Adrenal gland (tissue), 9 donors: ENCODE measurements at regions not wholly inside any gene's neighbourhood (a gene's known extent, or its start where the extent isn't known, plus 50 kb on each side); places are given as distances from the start of the nearest gene placed in this dataset.

Experiments used
- DNase-seq, 7 donors: peaks; one replicate each; pipeline ENCODE4 v3.0.0-alpha.2; 2019 to 2020
- H3K27ac ChIP-seq, 5 donors: fragments of 200-600 bp; sonication (generic) in 4 of 5; 1 replicate in 3 of 5; 2 replicates in 2 of 5; pipeline versions ENCODE4 v1.5.1 to v1.8.0; 2016 to 2020; ENCODE audit warnings: mild to moderate bottlenecking in 1 of 5
- H3K27me3 ChIP-seq: fragments of 200-600 bp; 2 replicates; pipeline ENCODE4 v1.8.0; 2021
- H3K36me3 ChIP-seq, 2 donors: fragments of 200-600 bp; replicated peaks in 1 of 2; 1 replicate in 1 of 2; 2 replicates in 1 of 2; pipeline versions ENCODE4 v1.5.1 to v1.8.0; 2018 to 2022
- H3K4me1 ChIP-seq, 2 donors: fragments of 200-600 bp; replicated peaks in 1 of 2; 1 replicate in 1 of 2; 2 replicates in 1 of 2; pipeline versions ENCODE4 v1.5.1 to v1.8.0; 2018 to 2021
- H3K4me3 ChIP-seq, 4 donors: fragments of 200-600 bp; sonication (generic) in 3 of 4; one replicate each; pipeline ENCODE4 v1.5.1; 2016 to 2018
- H3K9me3 ChIP-seq, 3 donors: fragments of 200-600 bp; sonication (generic) in 1 of 3; replicated peaks in 1 of 3; 1 replicate in 2 of 3; 2 replicates in 1 of 3; pipeline versions ENCODE4 v1.5.1 to v1.8.0; 2016 to 2021
- POLR2A ChIP-seq, 2 donors: fragments of 450-650 bp; IDR thresholded peaks; one replicate each; pipeline ENCODE4 v1.6.1; 2017; ENCODE audit warnings: antibody characterized with exemption in 2 of 2, mild to moderate bottlenecking in 2 of 2, moderate library complexity in 1 of 2
- WGBS, 4 donors: extraction: QIAGEN DNeasy Blood & Tissue Kit in 2 of 4; methylation state at CpG; one replicate each; pipeline versions ENCODE4 v1.1.5 to v1.1.7; 2013 to 2017; 5-methylcytosine and 5-hydroxymethylcytosine counted together
- intact Hi-C, 2 donors: fragments of 100-400 bp; cut with DNase I; formaldehyde crosslinking; loops; one replicate each; pipeline versions ENCODE4 v1.14.1 to v1.15.0; 2022 to 2023
- TF ChIP-seq, protein P1 (sequence below), 6 experiments: fragments of 450-650 bp in 4 of 6; fragments of 200-600 bp in 2 of 6; sonication (generic) in 1 of 6; IDR thresholded peaks; 1 replicate in 5 of 6; 2 replicates in 1 of 6; pipeline versions ENCODE4 v1.5.1 to v1.8.0; 2016 to 2021; ENCODE audit warnings: antibody characterized with exemption in 6 of 6, mild to moderate bottlenecking in 2 of 6, moderate library complexity in 1 of 6
- donor health status: healthy with polysubstance abuse.
- donor health status: Bipolar disorder and iron deficiency.
- donor health status: DM: yes; HTN: yes; CAD: no.
- donor health status: DM: no; HTN: no; CAD: no.
- donor health status: DM: no; HTN: no; CAD: no.

DNA sequence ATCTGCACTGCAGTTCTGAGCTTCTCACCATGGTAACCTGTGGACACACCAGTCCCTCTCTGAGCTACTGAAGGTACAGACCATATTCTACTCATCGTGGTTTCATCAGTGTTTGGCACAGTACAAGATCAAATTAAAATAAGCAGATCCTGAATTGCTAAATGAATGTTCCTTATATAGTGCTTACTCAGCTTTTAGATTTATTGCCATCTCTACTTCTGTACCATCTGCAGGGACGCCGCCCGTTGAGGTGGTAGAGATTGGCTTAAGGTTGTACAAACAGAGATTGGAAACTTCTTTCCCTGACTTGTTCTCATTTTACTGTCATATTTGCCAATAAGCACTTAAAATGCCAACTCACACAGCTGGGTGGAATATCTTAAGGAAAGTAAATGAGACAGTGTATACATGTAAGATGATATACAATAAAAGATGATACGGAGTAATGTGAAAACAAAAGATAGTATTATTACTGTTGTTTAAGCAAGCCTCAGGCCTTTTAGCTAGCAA is 223.4 kb upstream of the FOXQ1 start:
- Histone ChIP-seq H3K4me1 (no peaks in the 10 kb centered on the region), H3K27me3 (no peaks in the 10 kb centered on the region), H3K4me3 (no peak overlapping the region), H3K9me3 (no peaks in the 10 kb centered on the region), H3K27ac (no peak overlapping the region), H3K36me3 (no peaks in the 10 kb centered on the region)
- DNase-seq = no peak
- WGBS, 4 donors = 65 to 78% (median 72%) methylated on average over 5 of the region's 5 CpGs
- intact Hi-C loops = no loop called here
- no peak for TF ChIP-seq POLR2A (IDR thresholded peaks at IDR 0.05)
- TF ChIP-seq, protein P1, sequence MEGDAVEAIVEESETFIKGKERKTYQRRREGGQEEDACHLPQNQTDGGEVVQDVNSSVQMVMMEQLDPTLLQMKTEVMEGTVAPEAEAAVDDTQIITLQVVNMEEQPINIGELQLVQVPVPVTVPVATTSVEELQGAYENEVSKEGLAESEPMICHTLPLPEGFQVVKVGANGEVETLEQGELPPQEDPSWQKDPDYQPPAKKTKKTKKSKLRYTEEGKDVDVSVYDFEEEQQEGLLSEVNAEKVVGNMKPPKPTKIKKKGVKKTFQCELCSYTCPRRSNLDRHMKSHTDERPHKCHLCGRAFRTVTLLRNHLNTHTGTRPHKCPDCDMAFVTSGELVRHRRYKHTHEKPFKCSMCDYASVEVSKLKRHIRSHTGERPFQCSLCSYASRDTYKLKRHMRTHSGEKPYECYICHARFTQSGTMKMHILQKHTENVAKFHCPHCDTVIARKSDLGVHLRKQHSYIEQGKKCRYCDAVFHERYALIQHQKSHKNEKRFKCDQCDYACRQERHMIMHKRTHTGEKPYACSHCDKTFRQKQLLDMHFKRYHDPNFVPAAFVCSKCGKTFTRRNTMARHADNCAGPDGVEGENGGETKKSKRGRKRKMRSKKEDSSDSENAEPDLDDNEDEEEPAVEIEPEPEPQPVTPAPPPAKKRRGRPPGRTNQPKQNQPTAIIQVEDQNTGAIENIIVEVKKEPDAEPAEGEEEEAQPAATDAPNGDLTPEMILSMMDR (IDR thresholded peaks at IDR 0.05) = no peak

DNA sequence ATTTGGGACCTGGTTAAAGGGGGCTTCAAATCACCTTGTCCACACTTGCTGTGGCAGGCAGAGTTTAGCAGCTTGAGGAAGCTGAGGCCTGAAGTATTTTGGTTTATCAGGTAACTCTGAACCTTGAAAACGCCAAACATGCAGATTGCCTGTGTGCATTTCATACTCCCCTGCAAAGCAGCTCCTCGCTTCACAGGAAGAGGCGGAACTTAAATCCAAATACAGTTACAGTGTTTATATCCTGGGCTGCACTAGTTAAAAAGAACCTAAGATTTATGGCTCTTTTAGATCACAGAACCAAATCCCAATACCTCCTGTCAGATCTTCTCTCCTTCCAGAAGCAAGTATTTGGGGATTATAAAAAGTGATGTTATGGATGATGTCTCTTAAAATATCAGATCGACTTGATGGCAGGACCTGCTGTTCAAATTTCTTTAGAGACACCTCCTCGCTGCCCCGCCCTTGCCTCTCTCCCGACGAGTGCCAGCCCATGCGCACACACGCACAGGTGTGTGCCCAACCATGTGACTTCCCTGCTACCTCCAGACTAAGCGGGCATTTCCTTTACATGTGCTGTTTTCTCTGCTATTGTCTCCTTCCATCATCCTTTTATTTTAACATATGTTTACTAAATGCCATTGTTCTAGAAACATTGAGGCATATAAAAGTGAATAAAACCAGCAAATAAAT is 224.6 kb upstream of the FOXQ1 start:
- intact Hi-C loops = no loop called here
- no peak for DNase-seq
- no peaks in the 10 kb centered on the region for H3K9me3 ChIP-seq
- no peak overlapping the region for H3K27ac ChIP-seq
- no peak overlapping the region for H3K4me3 ChIP-seq
- WGBS, 4 donors = 79 to 85% (median 80%) methylated on average over 11 of the region's 11 CpGs
- TF ChIP-seq, protein P1 (IDR thresholded peaks at IDR 0.05) = no peak
- no peak for TF ChIP-seq POLR2A (IDR thresholded peaks at IDR 0.05)
- no peaks in the 10 kb centered on the region for H3K36me3 ChIP-seq
- no peaks in the 10 kb centered on the region for H3K27me3 ChIP-seq
- no peaks in the 10 kb centered on the region for H3K4me1 ChIP-seq

DNA sequence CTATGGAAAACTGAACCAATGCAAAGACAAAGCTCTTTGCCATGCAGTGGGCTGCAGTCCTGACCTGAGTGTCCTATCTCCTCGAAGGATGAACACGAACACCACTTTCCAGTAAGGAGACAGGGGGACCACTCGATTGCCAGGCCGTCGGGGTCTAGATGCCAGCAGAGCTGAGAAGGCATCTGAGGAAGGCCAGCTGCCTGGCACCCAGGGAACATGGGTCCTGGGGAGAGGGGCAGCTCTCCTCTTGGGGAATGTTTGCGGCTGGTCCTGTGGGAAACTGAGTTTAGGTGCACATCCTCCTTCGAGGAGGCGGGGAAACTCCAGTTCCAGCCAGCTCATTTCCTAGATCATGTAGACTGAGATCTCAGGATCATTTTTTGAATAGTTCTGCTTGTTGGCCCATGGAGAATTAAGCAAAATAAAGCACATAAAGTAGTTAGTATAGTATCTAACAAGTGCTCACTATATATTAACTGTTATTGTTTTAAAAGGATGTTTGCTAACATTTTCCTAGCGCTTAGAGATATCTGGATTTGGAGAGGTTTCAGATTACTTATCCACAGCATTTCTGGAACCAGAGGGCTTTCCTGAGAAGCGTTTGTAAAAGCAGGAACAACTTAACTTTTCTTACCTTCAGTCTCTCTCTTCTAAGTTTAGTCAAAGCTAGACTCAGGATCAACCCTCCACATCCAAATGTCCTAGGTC is 225.3 kb upstream of the FOXQ1 start:
- intact Hi-C loops = no loop called here
- H3K27ac ChIP-seq = no peak overlapping the region
- no peak overlapping the region for H3K4me3 ChIP-seq
- no peaks in the 10 kb centered on the region for H3K36me3 ChIP-seq
- 76 to 81% (median 78%) methylated on average over 9 to 10 of the region's 10 CpGs for WGBS, 4 donors
- TF ChIP-seq, protein P1 (IDR thresholded peaks at IDR 0.05) = no peak
- TF ChIP-seq POLR2A (IDR thresholded peaks at IDR 0.05) = no peak
- H3K27me3 ChIP-seq = no peaks in the 10 kb centered on the region
- H3K9me3 ChIP-seq = no peaks in the 10 kb centered on the region
- DNase-seq = no peak
- H3K4me1 ChIP-seq = no peaks in the 10 kb centered on the region

DNA sequence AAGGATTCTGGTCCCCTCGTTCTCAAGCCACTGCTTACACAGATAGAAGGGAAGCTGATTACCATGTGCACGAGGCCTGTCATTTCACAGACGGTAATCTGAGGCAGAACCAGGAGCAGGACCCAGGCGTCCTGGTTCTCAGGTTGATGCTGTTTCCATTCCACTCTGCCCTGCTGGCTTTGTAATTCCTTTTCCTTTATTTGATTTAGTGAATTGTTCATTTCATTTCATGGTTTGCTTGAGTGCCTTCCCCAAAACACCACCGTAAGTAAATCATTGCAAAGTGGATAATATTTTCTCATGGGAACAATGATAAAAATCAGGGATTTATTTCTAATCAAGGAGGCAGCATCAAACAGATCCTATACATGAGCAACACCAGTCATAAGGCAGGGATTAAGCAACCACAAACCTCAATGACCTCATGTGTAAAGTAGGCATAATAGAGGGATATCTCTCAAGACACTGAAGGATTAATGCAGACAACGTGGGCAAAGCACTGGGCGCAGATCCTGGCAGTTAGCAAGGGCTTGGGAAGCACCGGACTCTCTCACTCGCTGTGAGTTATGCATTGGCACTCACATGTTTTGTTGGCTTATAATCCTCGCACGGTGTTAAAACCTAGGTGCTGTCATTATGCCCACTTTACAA is 229.5 kb upstream of the FOXQ1 start:
- no peak for DNase-seq
- WGBS, 4 donors = 74 to 79% (median 75%) methylated on average over 11 of the region's 11 CpGs
- Histone ChIP-seq H3K36me3 (no peaks in the 10 kb centered on the region), H3K4me1 (no peaks in the 10 kb centered on the region), H3K4me3 (no peak overlapping the region), H3K27me3 (no peaks in the 10 kb centered on the region), H3K9me3 (no peaks in the 10 kb centered on the region), H3K27ac (no peak overlapping the region)
- intact Hi-C loops = no loop called here
- TF ChIP-seq POLR2A (IDR thresholded peaks at IDR 0.05) = no peak
- TF ChIP-seq, protein P1 (IDR thresholded peaks at IDR 0.05) = no peak
